Inflammatory macrophage treated with lipopolysaccharide for 1 hour (primary cell): ENCODE measurements at regions not wholly inside any gene's neighbourhood (a gene's known extent, or its start where the extent isn't known, plus 50 kb on each side); places are given as distances from the start of the nearest gene placed in this dataset.
"Not testable (repeated sequence)": the region's sequence is repeated elsewhere in the genome, so short reads cannot be mapped to it uniquely, and the experiment has no call there.

Experiments
- DNase-seq, 2 donors: peaks; one replicate each; pipeline ENCODE4 v3.0.0-alpha.2; 2020 to 2022

- DNase-seq: no peak
Measured at GRCh38 chr2:75432761-75433361, 127.9 kb downstream of the EVA1A start.

GRCh38 chr2:75431763-75432162, 129.0 kb downstream of the EVA1A start:
- no peak for DNase-seq

- no peak for DNase-seq
Measured at GRCh38 chr2:75431276-75431675, 129.5 kb downstream of the EVA1A start.

- DNase-seq: not testable (repeated sequence)
Measured at GRCh38 chr2:75430449-75430848, 130.3 kb downstream of the EVA1A start.

- no peak for DNase-seq
Measured at GRCh38 chr2:75428646-75429443, 131.9 kb downstream of the EVA1A start.

GRCh38 chr2:75428060-75428459, 132.7 kb downstream of the EVA1A start:
- no peak for DNase-seq

GRCh38 chr2:75424936-75425619, 135.7 kb downstream of the EVA1A start:
- DNase-seq: no peak

- DNase-seq: no peak
Measured at GRCh38 chr2:75421986-75422385, 138.8 kb downstream of the EVA1A start.

GRCh38 chr2:75416420-75417342, 144.1 kb downstream of the EVA1A start:
- no peak for DNase-seq

- no peak for DNase-seq
Measured at GRCh38 chr2:75415731-75416130, 145.0 kb downstream of the EVA1A start.

GRCh38 chr2:75415111-75415626, 145.6 kb downstream of the EVA1A start:
- DNase-seq: no peak

- no peak for DNase-seq
Measured at GRCh38 chr2:75411574-75411973, 149.2 kb downstream of the EVA1A start.

- no peak for DNase-seq
Measured at GRCh38 chr2:75410702-75411101, 150.0 kb downstream of the EVA1A start.

- DNase-seq: no peak
Measured at GRCh38 chr2:75408771-75409170, 152.0 kb downstream of the EVA1A start.

- no peak for DNase-seq
Measured at GRCh38 chr2:75407038-75407530, 153.7 kb downstream of the EVA1A start.

- DNase-seq: no peak
Measured at GRCh38 chr2:75406131-75406581, 154.6 kb downstream of the EVA1A start.

GRCh38 chr2:75405000-75405399, 155.7 kb downstream of the EVA1A start:
- DNase-seq: no peak

GRCh38 chr2:75403991-75404428, 156.7 kb downstream of the EVA1A start:
- peak; percentile 29 to 63 for DNase-seq

GRCh38 chr2:75396314-75396713, 164.4 kb downstream of the EVA1A start:
- DNase-seq: no peak

- DNase-seq: not testable (repeated sequence)
Measured at GRCh38 chr2:75394764-75395163, 166.0 kb downstream of the EVA1A start.

- no peak for DNase-seq
Measured at GRCh38 chr2:75390169-75390568, 170.6 kb downstream of the EVA1A start.

- no peak for DNase-seq
Measured at GRCh38 chr2:75389271-75389670, 171.5 kb downstream of the EVA1A start.
